ENCODE measurements at regions not wholly inside any gene's neighbourhood (a gene's known extent, or its start where the extent isn't known, plus 50 kb on each side); places are given as distances from the start of the nearest gene placed in this dataset.
"Not testable (repeated sequence)": the region's sequence is repeated elsewhere in the genome, so short reads cannot be mapped to it uniquely, and the experiment has no call there.

- H3K56ac ChIP-seq (ENCODE audit: extremely low read depth, insufficient read depth, low read length); H3K9me1 ChIP-seq (ENCODE audit: insufficient read depth, low read length); H3K79me1 ChIP-seq (ENCODE audit: low read depth in 1 of 2, low read length in 2 of 2); H2BK15ac ChIP-seq (ENCODE audit: low read depth, low read length); CTCF ChIA-PET; intact Hi-C loops (cut with micrococcal nuclease); H3K36me3 ChIP-seq (ENCODE audit: control insufficient read depth, insufficient read depth, low read length); DNase-seq; H2AK9ac ChIP-seq (replicated peaks; ENCODE audit: low read depth, low read length, poor library complexity); H3K27me3 ChIP-seq (ENCODE audit: control insufficient read depth, insufficient read depth, low read length); H3K18ac ChIP-seq (ENCODE audit: low read depth, low read length); H3K23ac ChIP-seq (ENCODE audit: low read depth, low read length); H4K5ac ChIP-seq (ENCODE audit: low read depth, low read length); H3K4ac ChIP-seq (ENCODE audit: low read depth, low read length); H3K27ac ChIP-seq (ENCODE audit: insufficient read depth, low read length); H2BK120ac ChIP-seq (ENCODE audit: low read depth, low read length); H4K91ac ChIP-seq (ENCODE audit: insufficient read depth, low read depth, low read length); H4K8ac ChIP-seq (ENCODE audit: low read depth in 2 of 2, low read length in 2 of 2); H3K4me2 ChIP-seq (ENCODE audit: low read depth, low read length); H2AFZ ChIP-seq (replicated peaks; ENCODE audit: low read length, poor library complexity); H3K14ac ChIP-seq (replicated peaks; ENCODE audit: low read depth, low read length); H3K4me1 ChIP-seq (ENCODE audit: control insufficient read depth, insufficient read depth, low read length); H3K9me3 ChIP-seq (ENCODE audit: control insufficient read depth, insufficient read depth, low read length); in situ Hi-C loops (cut with MboI; ENCODE audit: low sequenced_read_pairs); H2BK5ac ChIP-seq (ENCODE audit: low read depth, low read length, poor library complexity, severe bottlenecking); BruUV-seq (replicated peaks); H3K4me3 ChIP-seq (ENCODE audit: insufficient read depth, low read depth, low read length); H2BK20ac ChIP-seq (ENCODE audit: low read depth, low read length); H4K20me1 ChIP-seq (ENCODE audit: insufficient read depth, low read length); POLR2A ChIA-PET (ENCODE audit: unreplicated experiment); H3K9ac ChIP-seq (ENCODE audit: low read depth, low read length); dilution Hi-C loops (cut with HindIII; ENCODE audit: low sequenced_read_pairs, unreplicated experiment); H2AK5ac ChIP-seq (ENCODE audit: low read depth, low read length): not testable (repeated sequence)
- no CpG with 5 or more reads among the region's 4 CpGs for WGBS, 2 experiments (ENCODE audit: extremely low coverage in 2 of 2, insufficient read length in 1 of 2)
- peak; percentile 24; the same call in 1 of the 2 replicates for ATAC-seq (ENCODE audit: low read depth)
Measured at GRCh38 chr13:21263909-21264308, 87.5 kb downstream of the MRPL57 start.

DNA sequence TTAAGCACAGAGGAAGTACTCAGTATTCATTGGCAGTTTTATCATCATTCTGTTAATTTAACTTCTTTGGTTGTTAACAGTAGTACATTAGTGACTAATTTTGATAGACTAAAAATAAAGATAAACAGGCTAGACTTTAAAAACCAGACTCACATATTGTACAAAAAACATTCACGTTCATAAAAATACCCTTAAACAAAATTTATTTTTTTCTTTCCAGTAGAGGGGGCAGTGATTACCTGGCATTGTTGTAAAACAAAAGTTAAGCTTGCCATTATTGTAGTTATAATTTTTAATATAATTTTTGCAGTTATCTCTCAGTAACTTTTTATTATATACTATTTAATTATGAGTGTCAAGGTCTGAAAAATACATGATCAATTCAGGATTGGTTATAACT lies 92.0 kb downstream of the MRPL57 start:
- H3K9me1 ChIP-seq (ENCODE audit: insufficient read depth, low read length); H3K56ac ChIP-seq (ENCODE audit: extremely low read depth, insufficient read depth, low read length); H3K9me3 ChIP-seq (ENCODE audit: control insufficient read depth, insufficient read depth, low read length); H2AK5ac ChIP-seq (ENCODE audit: low read depth, low read length); H3K27me3 ChIP-seq (ENCODE audit: control insufficient read depth, insufficient read depth, low read length); H3K9ac ChIP-seq (ENCODE audit: low read depth, low read length); H2BK5ac ChIP-seq (ENCODE audit: low read depth, low read length, poor library complexity, severe bottlenecking); H3K27ac ChIP-seq (ENCODE audit: insufficient read depth, low read length); dilution Hi-C loops (cut with HindIII; ENCODE audit: low sequenced_read_pairs, unreplicated experiment); H2AK9ac ChIP-seq (replicated peaks; ENCODE audit: low read depth, low read length, poor library complexity); H4K8ac ChIP-seq (ENCODE audit: low read depth in 2 of 2, low read length in 2 of 2); in situ Hi-C loops (cut with MboI; ENCODE audit: low sequenced_read_pairs); H3K4me1 ChIP-seq (ENCODE audit: control insufficient read depth, insufficient read depth, low read length); H3K14ac ChIP-seq (replicated peaks; ENCODE audit: low read depth, low read length); H2BK120ac ChIP-seq (ENCODE audit: low read depth, low read length); POLR2A ChIA-PET (ENCODE audit: unreplicated experiment); ATAC-seq (ENCODE audit: low read depth); H4K5ac ChIP-seq (ENCODE audit: low read depth, low read length); H3K4me2 ChIP-seq (ENCODE audit: low read depth, low read length); H3K18ac ChIP-seq (ENCODE audit: low read depth, low read length); H2BK15ac ChIP-seq (ENCODE audit: low read depth, low read length); DNase-seq; H3K4ac ChIP-seq (ENCODE audit: low read depth, low read length); H2BK20ac ChIP-seq (ENCODE audit: low read depth, low read length); BruUV-seq (replicated peaks); H3K4me3 ChIP-seq (ENCODE audit: insufficient read depth, low read depth, low read length); CTCF ChIA-PET; H4K20me1 ChIP-seq (ENCODE audit: insufficient read depth, low read length); H3K36me3 ChIP-seq (ENCODE audit: control insufficient read depth, insufficient read depth, low read length); H2AFZ ChIP-seq (replicated peaks; ENCODE audit: low read length, poor library complexity); H4K91ac ChIP-seq (ENCODE audit: insufficient read depth, low read depth, low read length); intact Hi-C loops (cut with micrococcal nuclease); H3K79me1 ChIP-seq (ENCODE audit: low read depth in 1 of 2, low read length in 2 of 2); H3K23ac ChIP-seq (ENCODE audit: low read depth, low read length): not testable (repeated sequence)
- WGBS, 2 experiments (ENCODE audit: extremely low coverage in 2 of 2, insufficient read length in 1 of 2), result 100% methylated on average over 1 of the region's 1 CpG; no CpG with 5 or more reads in 1 of the 2 experiments

Measured in IMR-90 (cell line).